GM12878 (cell line): ENCODE measurements at regions not wholly inside any gene's neighbourhood (a gene's known extent, or its start where the extent isn't known, plus 50 kb on each side); places are given as distances from the start of the nearest gene placed in this dataset.

Source experiments
- ATAC-seq: fragments of 200-7000 bp; cut with Tn5 transposase; 3 replicates; pipeline ENCODE4 v1.9.1; 2020; ENCODE audit warnings: mild to moderate bottlenecking, moderate library complexity
- BruUV-seq: library from RNA; stranded (reverse); fragments of 400-500 nt; replicated peaks from 2 replicates; lab custom pipeline; 2021; lab: Mats Ljungman, UMichigan
- CTCF ChIA-PET: fragments of 300-600 bp; sonication (Branson Sonifier 250); formaldehyde crosslinking; extraction: SDS; loops from one replicate; lab custom pipeline; 2021; ENCODE audit warnings: inconsistent platforms; lab: Yijun Ruan, JAX
- POLR2A ChIA-PET: fragments of 350-600 bp; formaldehyde crosslinking; extraction: SDS; loops from one replicate; lab custom pipeline; 2021; ENCODE audit warnings: inconsistent platforms; lab: Charles Lee
- RAD21 ChIA-PET: fragments of 300-600 bp; sonication (Branson Sonifier 250); formaldehyde crosslinking; loops from one replicate; lab custom pipeline; 2023; ENCODE audit warnings: antibody characterized with exemption; ENCODE audit not compliant: unreplicated experiment; lab: Charles Lee
- SMC1A ChIA-PET: fragments of 300-600 bp; sonication (Branson Sonifier 250); formaldehyde crosslinking; loops from one replicate; lab custom pipeline; 2023; ENCODE audit not compliant: unreplicated experiment, uncharacterized antibody; lab: Charles Lee
- DNase-seq: peaks from one replicate; pipeline ENCODE4 v3.0.0-alpha.2; 2011; ENCODE audit warnings: low read depth, low spot score
- FAIRE-seq: peaks from 3 replicates; lab custom pipeline; 2011; peaks lifted over from hg19 to GRCh38; lab: Jason Lieb, UNC
- H2AFZ ChIP-seq: 2 replicates; pipeline ENCODE4 v1.6.0; 2011; ENCODE audit warnings: low read depth, low read length, control low read depth; ENCODE audit not compliant: control insufficient read depth
- H3K27ac ChIP-seq: 2 replicates; pipeline ENCODE4 v1.5.1; 2011; ENCODE audit warnings: control low read depth; ENCODE audit not compliant: control insufficient read depth, insufficient read depth
- H3K27me3 ChIP-seq, 2 experiments: replicated peaks in 1 of 2; 2 replicates each; pipeline versions ENCODE4 v1.6.0 to v1.6.1; 2011; ENCODE audit warnings: low read length in 1 of 2; ENCODE audit not compliant: control insufficient read depth in 2 of 2, insufficient read depth in 2 of 2
- H3K36me3 ChIP-seq, 2 experiments: 2 replicates each; pipeline ENCODE4 v1.5.1; 2011; ENCODE audit warnings: low read length in 1 of 2; ENCODE audit not compliant: control insufficient read depth in 2 of 2, insufficient read depth in 2 of 2
- H3K4me1 ChIP-seq: 2 replicates; pipeline ENCODE4 v1.6.1; 2011; ENCODE audit warnings: mild to moderate bottlenecking, low read length, moderate library complexity, mixed read lengths; ENCODE audit not compliant: control insufficient read depth, insufficient read depth
- H3K4me2 ChIP-seq: 2 replicates; pipeline ENCODE4 v1.6.0; 2011; ENCODE audit warnings: control low read depth; ENCODE audit not compliant: control insufficient read depth, insufficient read depth
- H3K4me3 ChIP-seq: fragments of 200-600 bp; sonication (generic); 2 replicates; pipeline ENCODE4 v1.5.1; 2016
- H3K79me2 ChIP-seq: 2 replicates; pipeline ENCODE4 v1.6.0; 2011; ENCODE audit warnings: low read length; ENCODE audit not compliant: control insufficient read depth, insufficient read depth
- H3K9ac ChIP-seq: 2 replicates; pipeline ENCODE4 v1.8.0; 2011; ENCODE audit warnings: low read length, control low read depth, mixed read lengths; ENCODE audit not compliant: control insufficient read depth, insufficient read depth
- H3K9me3 ChIP-seq: replicated peaks from 3 replicates; pipeline ENCODE4 v1.5.1; 2011; ENCODE audit warnings: mild to moderate bottlenecking, low read length; ENCODE audit not compliant: control insufficient read depth, insufficient read depth
- H4K20me1 ChIP-seq: 2 replicates; pipeline ENCODE4 v1.6.0; 2011; ENCODE audit not compliant: control insufficient read depth, insufficient read depth
- CHD2 ChIP-seq: IDR thresholded peaks from 2 replicates; pipeline ENCODE4 v1.6.1; 2011; ENCODE audit warnings: low read depth, low read length, improper control_type of control experiment, borderline replicate concordance
- GATAD2B ChIP-seq: fragments of 450-650 bp; conservative IDR thresholded peaks from 2 replicates; pipeline ENCODE4 v1.6.1; 2017; ENCODE audit warnings: low read depth, mild to moderate bottlenecking, moderate library complexity
- MTA3 ChIP-seq: IDR thresholded peaks from 2 replicates; pipeline ENCODE4 v1.6.1; 2012; ENCODE audit warnings: low read length, inconsistent platforms, borderline replicate concordance
- MXI1 ChIP-seq: fragments of 150-350 bp; IDR thresholded peaks from 2 replicates; pipeline ENCODE4 v1.6.1; 2011; ENCODE audit warnings: low read depth, mild to moderate bottlenecking, inconsistent platforms, low read length, improper control_type of control experiment
- RUNX3 ChIP-seq: IDR thresholded peaks from 2 replicates; pipeline ENCODE4 v1.6.1; 2012; ENCODE audit warnings: low read length, inconsistent platforms
- SREBF1 ChIP-seq: IDR thresholded peaks from 2 replicates; pipeline ENCODE4 v1.6.1; 2012; ENCODE audit warnings: mild to moderate bottlenecking, low read length
- SUZ12 ChIP-seq: fragments of 200-600 bp; sonication (generic); IDR thresholded peaks from one replicate; pipeline ENCODE4 v1.6.1; 2018; ENCODE audit warnings: antibody characterized with exemption, mild to moderate bottlenecking; ENCODE audit not compliant: unreplicated experiment
- WGBS: methylation state at CpG from one replicate; pipeline ENCODE4 v1.1.6; 2016; ENCODE audit warnings: low lambda C conversion rate; ENCODE audit not compliant: insufficient replicate concordance, insufficient coverage; ENCODE audit errors: missing lambda C conversion rate; 5-methylcytosine and 5-hydroxymethylcytosine counted together
- in situ Hi-C: fragments of 300-500 bp; cut with MboI; formaldehyde crosslinking; loops from 9 replicates; pipeline ENCODE4 v1.14.3; 2018; ENCODE audit warnings: mixed read lengths
- intact Hi-C: fragments of 100-400 bp; cut with micrococcal nuclease; formaldehyde crosslinking; loops from one replicate; pipeline ENCODE4 v1.14.2; 2022; ENCODE audit not compliant: unreplicated experiment
- TF ChIP-seq, protein P1 (sequence below): fragments of 450-650 bp; IDR thresholded peaks from 2 replicates; pipeline ENCODE4 v1.6.1; 2016; ENCODE audit warnings: mild to moderate bottlenecking
- TF ChIP-seq, protein P2 (sequence below): IDR thresholded peaks from 2 replicates; pipeline ENCODE4 v1.6.1; 2012; ENCODE audit warnings: low read depth, low read length, improper control_type of control experiment

DNA sequence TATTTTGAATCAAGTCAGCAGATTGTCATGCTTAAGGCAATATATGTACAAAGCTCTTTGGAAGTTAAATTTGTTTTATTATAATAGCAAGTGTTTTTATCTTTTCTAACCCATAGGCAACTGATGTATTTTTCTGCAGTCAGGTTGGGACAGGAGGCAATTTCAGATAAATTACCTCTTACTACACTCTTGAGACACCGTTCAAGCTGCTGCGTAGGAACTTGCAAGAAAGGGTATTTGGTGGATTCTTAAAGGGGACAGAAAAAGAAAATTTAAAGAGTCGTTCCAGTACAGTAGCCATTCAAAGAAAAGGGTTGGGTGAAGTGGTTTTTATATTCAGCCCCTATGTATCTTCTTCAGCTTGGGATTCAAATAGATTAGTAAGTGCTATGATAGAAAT is 112.4 kb upstream of the APC start:
- Histone ChIP-seq H3K9ac (no peak overlapping the region), H3K4me1 (no peaks in the 10 kb centered on the region), H2AFZ (no peak overlapping the region), H3K36me3 (no peaks in the 10 kb centered on the region), H3K27ac (no peak overlapping the region), H3K4me2 (no peak overlapping the region), H3K27me3 (peaks cover 0 to 2% of the 10 kb centered on the region in 2 experiments; a peak in 1 of 4 replicates), H3K9me3 (no peaks in the 10 kb centered on the region), H3K79me2 (no peaks in the 10 kb centered on the region), H4K20me1 (no peaks in the 10 kb centered on the region), H3K4me3 (no peak overlapping the region)
- ChIA-PET SMC1A (interaction anchor here (0.8 to 1.3 kb wide), 4 partner anchors 17 to 54 kb away, joined by 3 to 5 read pairs (median 4); no protein-coding TSS in a partner anchor), RAD21 (no interaction called here), CTCF (interaction anchor here (0.6 to 1.6 kb wide), 2 partner anchors 9 to 18 kb away, joined by 3 to 5 read pairs; no protein-coding TSS in a partner anchor), POLR2A (interaction anchor here (0.5 kb wide), 1 partner anchor 71 kb away, joined by 3 read pairs; no protein-coding TSS in a partner anchor)
- FAIRE-seq (no peak), DNase-seq (no peak), ATAC-seq (no peak)
- BruUV-seq, result no TSS peak
- intact Hi-C loops, result no loop called here
- 55% methylated on average over 3 of the region's 3 CpGs for WGBS
- in situ Hi-C loops, result no loop called here
- TF ChIP-seq SREBF1 (no peak), CHD2 (no peak), MTA3 (no peak), MXI1 (no peak), GATAD2B (no peak), SUZ12 (no peak), RUNX3 (no peak)
- TF ChIP-seq, protein P1, sequence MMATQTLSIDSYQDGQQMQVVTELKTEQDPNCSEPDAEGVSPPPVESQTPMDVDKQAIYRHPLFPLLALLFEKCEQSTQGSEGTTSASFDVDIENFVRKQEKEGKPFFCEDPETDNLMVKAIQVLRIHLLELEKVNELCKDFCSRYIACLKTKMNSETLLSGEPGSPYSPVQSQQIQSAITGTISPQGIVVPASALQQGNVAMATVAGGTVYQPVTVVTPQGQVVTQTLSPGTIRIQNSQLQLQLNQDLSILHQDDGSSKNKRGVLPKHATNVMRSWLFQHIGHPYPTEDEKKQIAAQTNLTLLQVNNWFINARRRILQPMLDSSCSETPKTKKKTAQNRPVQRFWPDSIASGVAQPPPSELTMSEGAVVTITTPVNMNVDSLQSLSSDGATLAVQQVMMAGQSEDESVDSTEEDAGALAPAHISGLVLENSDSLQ, result no peak
- TF ChIP-seq, protein P2, sequence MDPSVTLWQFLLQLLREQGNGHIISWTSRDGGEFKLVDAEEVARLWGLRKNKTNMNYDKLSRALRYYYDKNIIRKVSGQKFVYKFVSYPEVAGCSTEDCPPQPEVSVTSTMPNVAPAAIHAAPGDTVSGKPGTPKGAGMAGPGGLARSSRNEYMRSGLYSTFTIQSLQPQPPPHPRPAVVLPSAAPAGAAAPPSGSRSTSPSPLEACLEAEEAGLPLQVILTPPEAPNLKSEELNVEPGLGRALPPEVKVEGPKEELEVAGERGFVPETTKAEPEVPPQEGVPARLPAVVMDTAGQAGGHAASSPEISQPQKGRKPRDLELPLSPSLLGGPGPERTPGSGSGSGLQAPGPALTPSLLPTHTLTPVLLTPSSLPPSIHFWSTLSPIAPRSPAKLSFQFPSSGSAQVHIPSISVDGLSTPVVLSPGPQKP, result no peak
